ENCODE measurements at regions not wholly inside any gene's neighbourhood (a gene's known extent, or its start where the extent isn't known, plus 50 kb on each side); places are given as distances from the start of the nearest gene placed in this dataset.

- no peak for ATAC-seq
- Mint-ChIP-seq H3K27me3 (ENCODE audit: low read depth) (no peaks in the 10 kb centered on the region), H3K4me1 (peaks cover 14% of the 10 kb centered on the region), H3K27ac (no peak overlapping the region), H3K9me3 (no peaks in the 10 kb centered on the region), H3K4me3 (no peak overlapping the region), H3K36me3 (no peaks in the 10 kb centered on the region)
- CTCF ChIA-PET = no interaction called here
- DNase-seq (ENCODE audit: low spot score) = no peak
- TF ChIP-seq AFF4 (CRISPR knock-in tag; IDR thresholded peaks at IDR 0.05; ENCODE audit: borderline replicate concordance) (no peak), OVOL2 (CRISPR knock-in tag; IDR thresholded peaks at IDR 0.05; ENCODE audit: borderline replicate concordance) (no peak)
- POLR2A ChIA-PET = no interaction called here
Observed at GRCh38 chr13:57450356-57450755, 181.2 kb upstream of the PCDH17 start.

- Mint-ChIP-seq H3K36me3 (no peaks in the 10 kb centered on the region), H3K9me3 (no peaks in the 10 kb centered on the region), H3K4me1 (peaks cover 12% of the 10 kb centered on the region), H3K4me3 (no peak overlapping the region), H3K27me3 (ENCODE audit: low read depth) (no peaks in the 10 kb centered on the region), H3K27ac (no peak overlapping the region)
- TF ChIP-seq ESRRA (CRISPR knock-in tag; IDR thresholded peaks at IDR 0.05; ENCODE audit: borderline replicate concordance) = no peak
- no peak for TF ChIP-seq E2F4 (CRISPR knock-in tag; IDR thresholded peaks at IDR 0.05; ENCODE audit: borderline replicate concordance, low read depth)
- no peak for TF ChIP-seq NR3C1 (CRISPR knock-in tag; conservative IDR thresholded peaks at IDR 0.05; ENCODE audit: low read depth)
- TF ChIP-seq JUN (CRISPR knock-in tag; IDR thresholded peaks at IDR 0.05) = no peak
- no peak for TF ChIP-seq NFYB (CRISPR knock-in tag; conservative IDR thresholded peaks at IDR 0.05; ENCODE audit: low read depth)
- no peak for TF ChIP-seq RORB (CRISPR knock-in tag; IDR thresholded peaks at IDR 0.05)
- no peak for TF ChIP-seq TEAD4 (CRISPR knock-in tag; IDR thresholded peaks at IDR 0.05)
- TF ChIP-seq IRF2 (CRISPR knock-in tag; IDR thresholded peaks at IDR 0.05; ENCODE audit: borderline replicate concordance, low read depth) = no peak
- no peak for TF ChIP-seq ATF3 (CRISPR knock-in tag; conservative IDR thresholded peaks at IDR 0.05)
- TF ChIP-seq SP1 (CRISPR knock-in tag; conservative IDR thresholded peaks at IDR 0.05) = no peak
- TF ChIP-seq NR1H2 (CRISPR knock-in tag; IDR thresholded peaks at IDR 0.05) = no peak
- TF ChIP-seq ZNF671 (CRISPR knock-in tag; IDR thresholded peaks at IDR 0.05) = no peak
- no peak for TF ChIP-seq ATF1 (CRISPR knock-in tag; IDR thresholded peaks at IDR 0.05)
- TF ChIP-seq PREB (CRISPR knock-in tag; IDR thresholded peaks at IDR 0.05; ENCODE audit: borderline replicate concordance) = no peak
- no peak for TF ChIP-seq ZNF317 (CRISPR knock-in tag; IDR thresholded peaks at IDR 0.05; ENCODE audit: borderline replicate concordance, low read depth)
- TF ChIP-seq ATF2 (CRISPR knock-in tag; IDR thresholded peaks at IDR 0.05; ENCODE audit: borderline replicate concordance, low read depth) = no peak
- no peak for TF ChIP-seq AR (CRISPR knock-in tag; IDR thresholded peaks at IDR 0.05)
- ATAC-seq (no peak; the same call in 1 of the 2 replicates), DNase-seq (ENCODE audit: low spot score) (no peak)
- ChIA-PET POLR2A (no interaction called here), CTCF (no interaction called here)
Observed at GRCh38 chr13:57452228-57452627, 179.3 kb upstream of the PCDH17 start.
